ENCODE measurements at regions not wholly inside any gene's neighbourhood (a gene's known extent, or its start where the extent isn't known, plus 50 kb on each side); places are given as distances from the start of the nearest gene placed in this dataset.

DNA sequence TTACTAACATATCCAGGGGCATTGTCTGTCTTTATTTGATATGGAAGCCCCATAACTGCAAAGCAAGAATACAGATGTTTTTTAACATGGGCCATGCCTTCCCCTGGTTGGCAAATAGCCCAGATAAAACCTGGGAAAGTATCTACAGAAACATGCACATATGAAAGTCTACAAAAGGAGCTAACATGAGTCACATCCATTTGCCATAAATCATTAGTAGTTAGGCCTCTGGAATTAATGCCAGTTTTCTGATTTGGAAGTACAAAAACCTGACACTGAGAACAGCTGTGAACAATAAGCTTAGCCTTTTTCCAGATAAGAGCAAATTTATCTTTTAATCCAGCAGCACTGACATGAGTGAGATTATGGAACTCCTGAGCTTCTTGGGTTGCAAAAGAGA is 418.0 kb upstream of the IMPG1 start:
- no TSS peak for BruUV-seq (replicated peaks)
- no peak for TF ChIP-seq CTCF (IDR thresholded peaks at IDR 0.05; ENCODE audit: unreplicated experiment)
- Mint-ChIP-seq H3K36me3 (ENCODE audit: insufficient read depth, unreplicated experiment) (no peaks in the 10 kb centered on the region), H3K4me3 (ENCODE audit: low read depth, unreplicated experiment) (no peak overlapping the region), H3K9me3 (ENCODE audit: low read depth, unreplicated experiment) (no peaks in the 10 kb centered on the region), H3K4me1 (ENCODE audit: low read depth, unreplicated experiment) (no peaks in the 10 kb centered on the region), H3K27me3 (ENCODE audit: unreplicated experiment) (no peaks in the 10 kb centered on the region), H3K27ac (ENCODE audit: unreplicated experiment) (no peak overlapping the region)
- DNase-seq = no peak
- CTCF ChIA-PET = no interaction called here
- intact Hi-C loops (cut with micrococcal nuclease; ENCODE audit: unreplicated experiment) = no loop called here

- intact Hi-C loops (cut with micrococcal nuclease; ENCODE audit: unreplicated experiment) = no loop called here
- H3K36me3 Mint-ChIP-seq (ENCODE audit: insufficient read depth, unreplicated experiment) = no peaks in the 10 kb centered on the region
- BruUV-seq (replicated peaks) = no TSS peak
- H3K4me3 Mint-ChIP-seq (ENCODE audit: low read depth, unreplicated experiment) = no peak overlapping the region
- TF ChIP-seq CTCF (IDR thresholded peaks at IDR 0.05; ENCODE audit: unreplicated experiment) = no peak
- DNase-seq = no peak
- CTCF ChIA-PET = no interaction called here
- no peak overlapping the region for H3K27ac Mint-ChIP-seq (ENCODE audit: unreplicated experiment)
- H3K27me3 Mint-ChIP-seq (ENCODE audit: unreplicated experiment) = no peaks in the 10 kb centered on the region
- H3K9me3 Mint-ChIP-seq (ENCODE audit: low read depth, unreplicated experiment) = peaks cover 9% of the 10 kb centered on the region
- no peaks in the 10 kb centered on the region for H3K4me1 Mint-ChIP-seq (ENCODE audit: low read depth, unreplicated experiment)
Measured at GRCh38 chr6:76481101-76481500, 408.6 kb upstream of the IMPG1 start.

- no peaks in the 10 kb centered on the region for H3K27me3 Mint-ChIP-seq (ENCODE audit: unreplicated experiment)
- CTCF ChIA-PET = no interaction called here
- H3K4me3 Mint-ChIP-seq (ENCODE audit: low read depth, unreplicated experiment) = no peak overlapping the region
- intact Hi-C loops (cut with micrococcal nuclease; ENCODE audit: unreplicated experiment) = no loop called here
- no peak overlapping the region for H3K27ac Mint-ChIP-seq (ENCODE audit: unreplicated experiment)
- no peaks in the 10 kb centered on the region for H3K4me1 Mint-ChIP-seq (ENCODE audit: low read depth, unreplicated experiment)
- no peak for DNase-seq
- no peaks in the 10 kb centered on the region for H3K36me3 Mint-ChIP-seq (ENCODE audit: insufficient read depth, unreplicated experiment)
- no peaks in the 10 kb centered on the region for H3K9me3 Mint-ChIP-seq (ENCODE audit: low read depth, unreplicated experiment)
- no TSS peak for BruUV-seq (replicated peaks)
- TF ChIP-seq CTCF (IDR thresholded peaks at IDR 0.05; ENCODE audit: unreplicated experiment) = no peak
Measured at GRCh38 chr6:76472858-76473257, 400.4 kb upstream of the IMPG1 start.

DNA sequence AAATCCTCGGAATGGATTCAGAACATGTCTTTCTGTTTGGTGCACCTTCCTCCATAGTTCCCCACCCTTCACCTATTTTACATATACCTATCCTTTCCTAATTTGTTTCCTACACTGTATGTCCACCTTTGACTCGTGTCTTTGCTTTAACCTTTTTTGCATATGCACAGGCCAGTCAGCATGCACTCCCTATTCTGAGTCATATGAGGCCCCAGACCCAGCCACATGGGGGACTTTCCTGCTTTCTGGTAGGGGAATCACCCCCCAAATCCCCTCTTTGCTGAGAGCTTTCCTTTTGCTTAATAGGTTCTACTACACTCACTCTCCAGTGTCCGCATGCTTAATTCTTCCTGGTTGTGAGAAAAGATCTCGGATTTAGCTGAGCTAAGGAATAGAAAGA is 393.8 kb upstream of the IMPG1 start:
- CTCF ChIA-PET = no interaction called here
- H3K27ac Mint-ChIP-seq (ENCODE audit: unreplicated experiment) = no peak overlapping the region
- no peak for DNase-seq
- BruUV-seq (replicated peaks) = no TSS peak
- no peak overlapping the region for H3K4me3 Mint-ChIP-seq (ENCODE audit: low read depth, unreplicated experiment)
- intact Hi-C loops (cut with micrococcal nuclease; ENCODE audit: unreplicated experiment) = no loop called here
- no peaks in the 10 kb centered on the region for H3K36me3 Mint-ChIP-seq (ENCODE audit: insufficient read depth, unreplicated experiment)
- H3K9me3 Mint-ChIP-seq (ENCODE audit: low read depth, unreplicated experiment) = no peaks in the 10 kb centered on the region
- TF ChIP-seq CTCF (IDR thresholded peaks at IDR 0.05; ENCODE audit: unreplicated experiment) = no peak
- H3K4me1 Mint-ChIP-seq (ENCODE audit: low read depth, unreplicated experiment) = no peaks in the 10 kb centered on the region
- no peaks in the 10 kb centered on the region for H3K27me3 Mint-ChIP-seq (ENCODE audit: unreplicated experiment)

- BruUV-seq (replicated peaks) = no TSS peak
- intact Hi-C loops (cut with micrococcal nuclease; ENCODE audit: unreplicated experiment) = no loop called here
- no peak overlapping the region for H3K27ac Mint-ChIP-seq (ENCODE audit: unreplicated experiment)
- H3K36me3 Mint-ChIP-seq (ENCODE audit: insufficient read depth, unreplicated experiment) = no peaks in the 10 kb centered on the region
- peaks cover 3% of the 10 kb centered on the region for H3K9me3 Mint-ChIP-seq (ENCODE audit: low read depth, unreplicated experiment)
- no peak for DNase-seq
- TF ChIP-seq CTCF (IDR thresholded peaks at IDR 0.05; ENCODE audit: unreplicated experiment) = no peak
- H3K4me3 Mint-ChIP-seq (ENCODE audit: low read depth, unreplicated experiment) = no peak overlapping the region
- no peaks in the 10 kb centered on the region for H3K27me3 Mint-ChIP-seq (ENCODE audit: unreplicated experiment)
- CTCF ChIA-PET = no interaction called here
- H3K4me1 Mint-ChIP-seq (ENCODE audit: low read depth, unreplicated experiment) = no peaks in the 10 kb centered on the region
Measured at GRCh38 chr6:76465410-76465809, 392.9 kb upstream of the IMPG1 start.

Data from Calu3 (cell line).